Parathyroid adenoma (tissue), 2 donors: ENCODE measurements at regions not wholly inside any gene's neighbourhood (a gene's known extent, or its start where the extent isn't known, plus 50 kb on each side); places are given as distances from the start of the nearest gene placed in this dataset.
A peak's percentile ranks its signal among the peaks of the same experiment; 100 is the strongest.

Source experiments
- H2AFZ ChIP-seq: fragments of 300-600 bp; sonication (generic); one replicate; pipeline ENCODE4 v1.7.0; 2017; ENCODE audit warnings: antibody characterized with exemption, mild to moderate bottlenecking
- H3K27ac ChIP-seq: fragments of 300-600 bp; sonication (generic); one replicate; pipeline ENCODE4 v1.7.0; 2017
- H3K27me3 ChIP-seq: fragments of 300-600 bp; sonication (generic); one replicate; pipeline ENCODE4 v1.7.0; 2017; ENCODE audit warnings: low read length; ENCODE audit not compliant: control insufficient read depth, insufficient read depth
- H3K36me3 ChIP-seq: fragments of 300-600 bp; sonication (generic); one replicate; pipeline ENCODE4 v1.7.0; 2017; ENCODE audit warnings: low read length; ENCODE audit not compliant: control insufficient read depth, insufficient read depth
- H3K4me1 ChIP-seq: fragments of 300-600 bp; sonication (generic); one replicate; pipeline ENCODE4 v1.7.0; 2017; ENCODE audit warnings: control low read depth
- H3K4me2 ChIP-seq: fragments of 300-600 bp; sonication (generic); one replicate; pipeline ENCODE4 v1.7.0; 2017; ENCODE audit warnings: low read length
- H3K4me3 ChIP-seq: fragments of 300-600 bp; sonication (generic); one replicate; pipeline ENCODE4 v1.7.0; 2017; ENCODE audit warnings: low read depth, low read length
- H3K79me2 ChIP-seq: fragments of 300-600 bp; sonication (generic); one replicate; pipeline ENCODE4 v1.7.0; 2017; ENCODE audit warnings: control low read depth
- H3K9ac ChIP-seq: fragments of 300-600 bp; sonication (generic); one replicate; pipeline ENCODE4 v1.7.0; 2017; ENCODE audit warnings: mild to moderate bottlenecking
- H3K9me3 ChIP-seq: fragments of 300-600 bp; sonication (generic); one replicate; pipeline ENCODE4 v1.7.0; 2017; ENCODE audit warnings: low read length; ENCODE audit not compliant: control insufficient read depth
- TF ChIP-seq, protein P1 (sequence below): fragments of 300-600 bp; sonication (generic); IDR thresholded peaks from one replicate; pipeline ENCODE4 v1.7.0; 2017; ENCODE audit warnings: antibody characterized with exemption, mild to moderate bottlenecking
- donor health status: primary hyperparathyroidism.

DNA sequence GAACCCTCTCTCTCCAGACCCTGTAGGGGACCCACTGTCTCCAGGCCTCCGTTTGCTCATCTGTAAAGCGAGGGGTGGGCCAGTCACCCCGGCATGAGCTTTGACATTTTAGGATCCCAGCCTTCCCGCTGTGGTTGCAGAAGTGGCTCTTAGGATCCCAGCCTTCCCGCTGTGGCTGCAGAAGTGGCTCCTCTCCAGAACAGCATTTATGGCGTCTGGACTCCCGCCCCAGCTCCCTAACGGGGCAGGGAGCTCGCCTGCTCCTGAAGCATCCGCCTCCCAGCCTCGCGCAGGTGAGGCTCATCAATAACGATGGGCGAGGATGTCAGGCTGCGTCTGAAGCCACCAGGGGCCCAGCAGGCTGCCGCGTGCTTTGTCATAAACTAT, 222.3 kb upstream of the TNRC6C start:
- no peaks in the 10 kb centered on the region for H3K27me3 ChIP-seq
- peaks cover 6% of the 10 kb centered on the region for H3K4me1 ChIP-seq
- H3K9me3 ChIP-seq, result no peaks in the 10 kb centered on the region
- TF ChIP-seq, protein P1, sequence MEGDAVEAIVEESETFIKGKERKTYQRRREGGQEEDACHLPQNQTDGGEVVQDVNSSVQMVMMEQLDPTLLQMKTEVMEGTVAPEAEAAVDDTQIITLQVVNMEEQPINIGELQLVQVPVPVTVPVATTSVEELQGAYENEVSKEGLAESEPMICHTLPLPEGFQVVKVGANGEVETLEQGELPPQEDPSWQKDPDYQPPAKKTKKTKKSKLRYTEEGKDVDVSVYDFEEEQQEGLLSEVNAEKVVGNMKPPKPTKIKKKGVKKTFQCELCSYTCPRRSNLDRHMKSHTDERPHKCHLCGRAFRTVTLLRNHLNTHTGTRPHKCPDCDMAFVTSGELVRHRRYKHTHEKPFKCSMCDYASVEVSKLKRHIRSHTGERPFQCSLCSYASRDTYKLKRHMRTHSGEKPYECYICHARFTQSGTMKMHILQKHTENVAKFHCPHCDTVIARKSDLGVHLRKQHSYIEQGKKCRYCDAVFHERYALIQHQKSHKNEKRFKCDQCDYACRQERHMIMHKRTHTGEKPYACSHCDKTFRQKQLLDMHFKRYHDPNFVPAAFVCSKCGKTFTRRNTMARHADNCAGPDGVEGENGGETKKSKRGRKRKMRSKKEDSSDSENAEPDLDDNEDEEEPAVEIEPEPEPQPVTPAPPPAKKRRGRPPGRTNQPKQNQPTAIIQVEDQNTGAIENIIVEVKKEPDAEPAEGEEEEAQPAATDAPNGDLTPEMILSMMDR, result no peak
- H3K27ac ChIP-seq, result peak overlapping the region; percentile 21
- H3K79me2 ChIP-seq, result no peaks in the 10 kb centered on the region
- H2AFZ ChIP-seq, result peak overlapping the region; percentile 54
- no peaks in the 10 kb centered on the region for H3K36me3 ChIP-seq
- H3K4me2 ChIP-seq, result no peak overlapping the region
- H3K4me3 ChIP-seq, result no peak overlapping the region
- no peak overlapping the region for H3K9ac ChIP-seq

DNA sequence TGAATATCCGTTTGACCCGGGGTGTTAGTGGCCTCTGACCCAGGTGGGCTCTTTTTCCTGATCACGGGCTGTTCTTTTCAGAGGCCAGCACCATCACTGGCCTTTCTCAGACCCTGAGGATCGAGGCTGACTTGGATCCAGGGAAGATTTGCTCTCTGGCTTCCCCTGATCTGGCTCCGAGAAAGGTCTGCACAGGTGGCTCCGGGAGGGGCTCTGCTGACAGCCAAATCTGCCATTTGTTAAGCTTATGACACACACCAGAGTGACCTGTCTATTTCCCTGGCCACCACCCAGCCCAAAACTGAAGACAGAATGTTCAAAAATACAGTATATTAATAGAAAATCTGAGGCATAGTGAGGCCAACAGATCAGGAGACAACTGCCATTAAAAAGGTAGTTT, 221.8 kb upstream of the TNRC6C start:
- no peak overlapping the region for H3K27ac ChIP-seq

GRCh38 chr17:77737442-77738265, 220.8 kb upstream of the TNRC6C start:
- H3K27me3 ChIP-seq, result no peaks in the 10 kb centered on the region
- H2AFZ ChIP-seq, result no peak overlapping the region
- no peaks in the 10 kb centered on the region for H3K9me3 ChIP-seq
- peak overlapping the region; percentile 68 for H3K27ac ChIP-seq
- H3K79me2 ChIP-seq, result no peaks in the 10 kb centered on the region
- TF ChIP-seq, protein P1, result no peak
- peaks cover 6% of the 10 kb centered on the region for H3K4me1 ChIP-seq
- no peak overlapping the region for H3K4me3 ChIP-seq
- H3K36me3 ChIP-seq, result no peaks in the 10 kb centered on the region
- no peak overlapping the region for H3K9ac ChIP-seq
- no peak overlapping the region for H3K4me2 ChIP-seq

More for the DNA sequence above, 221.8 kb upstream of the TNRC6C start:
- Histone ChIP-seq H3K27me3 (no peaks in the 10 kb centered on the region), H3K9me3 (no peaks in the 10 kb centered on the region), H3K79me2 (no peaks in the 10 kb centered on the region), H3K9ac (no peak overlapping the region), H2AFZ (no peak overlapping the region), H3K4me3 (no peak overlapping the region), H3K36me3 (no peaks in the 10 kb centered on the region), H3K4me1 (peaks cover 6% of the 10 kb centered on the region), H3K4me2 (no peak overlapping the region)
- TF ChIP-seq, protein P1, result no peak

- TF ChIP-seq, protein P1, result no peak
- no peak overlapping the region for H3K9ac ChIP-seq
- peak overlapping the region; percentile 68 for H3K27ac ChIP-seq
- no peaks in the 10 kb centered on the region for H3K27me3 ChIP-seq
- no peaks in the 10 kb centered on the region for H3K36me3 ChIP-seq
- no peak overlapping the region for H3K4me2 ChIP-seq
- H3K4me3 ChIP-seq, result no peak overlapping the region
- H2AFZ ChIP-seq, result no peak overlapping the region
- no peaks in the 10 kb centered on the region for H3K79me2 ChIP-seq
- peaks cover 6% of the 10 kb centered on the region for H3K4me1 ChIP-seq
- H3K9me3 ChIP-seq, result no peaks in the 10 kb centered on the region
These were observed 219.6 kb upstream of the TNRC6C start for GRCh38 chr17:77738751-77739531.
